Inflammatory macrophage (primary cell): ENCODE measurements at regions not wholly inside any gene's neighbourhood (a gene's known extent, or its start where the extent isn't known, plus 50 kb on each side); places are given as distances from the start of the nearest gene placed in this dataset.
A peak's percentile ranks its signal among the peaks of the same experiment; 100 is the strongest.
"Not testable (repeated sequence)": the region's sequence is repeated elsewhere in the genome, so short reads cannot be mapped to it uniquely, and the experiment has no call there.

Experiments
- DNase-seq, 2 donors: peaks; one replicate each; pipeline ENCODE4 v3.0.0-alpha.2; 2020 to 2022

GRCh38 chr3:15851735-15852134 lies 54.0 kb upstream of the ANKRD28 start:
- DNase-seq = no peak

- DNase-seq = peak; percentile 13 to 14
Observed at GRCh38 chr3:15858547-15859506, 61.0 kb upstream of the ANKRD28 start.

- DNase-seq = peak; percentile 61 to 75
Observed at GRCh38 chr3:15859507-15860013, 61.8 kb upstream of the ANKRD28 start.

GRCh38 chr3:15860014-15860934 lies 62.5 kb upstream of the ANKRD28 start:
- DNase-seq = no peak

- no peak for DNase-seq
Observed at GRCh38 chr3:15861163-15861562, 63.4 kb upstream of the ANKRD28 start.

- DNase-seq = no peak
Observed at GRCh38 chr3:15872807-15873206, 75.0 kb upstream of the ANKRD28 start.

GRCh38 chr3:15873415-15873814 lies 75.6 kb upstream of the ANKRD28 start:
- no peak for DNase-seq

- no peak for DNase-seq
Observed at GRCh38 chr3:15875016-15875689, 77.4 kb upstream of the ANKRD28 start.

- DNase-seq = peak in 1 of 2 donors; percentile 8
Observed at GRCh38 chr3:15876669-15877068, 78.9 kb upstream of the ANKRD28 start.

- DNase-seq = no peak
Observed at GRCh38 chr3:15877813-15878212, 80.0 kb upstream of the ANKRD28 start.

- DNase-seq = not testable (repeated sequence)
Observed at GRCh38 chr3:15879787-15880186, 82.0 kb upstream of the ANKRD28 start.

GRCh38 chr3:15882577-15882976 lies 84.8 kb upstream of the ANKRD28 start:
- DNase-seq = no peak

- no peak for DNase-seq
Observed at GRCh38 chr3:15884132-15884531, 86.4 kb upstream of the ANKRD28 start.

GRCh38 chr3:15886521-15886920 lies 88.7 kb upstream of the ANKRD28 start:
- no peak for DNase-seq

- no peak for DNase-seq
Observed at GRCh38 chr3:15887261-15887660, 89.5 kb upstream of the ANKRD28 start.

GRCh38 chr3:15889936-15890335 lies 92.2 kb upstream of the ANKRD28 start:
- DNase-seq = no peak

- DNase-seq = no peak
Observed at GRCh38 chr3:15892311-15893227, 94.8 kb upstream of the ANKRD28 start.

- DNase-seq = no peak
Observed at GRCh38 chr3:15894382-15894781, 96.6 kb upstream of the ANKRD28 start.

GRCh38 chr3:15896500-15896899 lies 98.7 kb upstream of the ANKRD28 start:
- DNase-seq = no peak

GRCh38 chr3:15899388-15899787 lies 101.6 kb upstream of the ANKRD28 start:
- DNase-seq = peak; percentile 22 to 41

GRCh38 chr3:15903164-15903563 lies 105.4 kb upstream of the ANKRD28 start:
- no peak for DNase-seq
